B cell (primary cell): ENCODE measurements at regions not wholly inside any gene's neighbourhood (a gene's known extent, or its start where the extent isn't known, plus 50 kb on each side); places are given as distances from the start of the nearest gene placed in this dataset.

Experiments
- ATAC-seq: fragments of 200-7000 bp; cut with Tn5 transposase; one replicate; pipeline ENCODE4 v1.10.0; 2021; ENCODE audit warnings: low read depth, mild to moderate bottlenecking, moderate number of reproducible peaks, moderate library complexity
- CTCF ChIA-PET: fragments of 350-600 bp; sonication (Branson Sonifier 250); formaldehyde crosslinking; loops from one replicate; lab custom pipeline; 2021; ENCODE audit warnings: antibody characterized with exemption, inconsistent platforms; lab: Charles Lee
- POLR2A ChIA-PET: fragments of 350-600 bp; sonication (Branson Sonifier 250); formaldehyde crosslinking; loops from one replicate; lab custom pipeline; 2021; ENCODE audit warnings: antibody characterized with exemption; lab: Charles Lee
- DNase-seq: peaks from one replicate; pipeline ENCODE4 v3.0.0; 2013
- H2AFZ ChIP-seq: 2 replicates; pipeline ENCODE4 v1.6.1; 2012; ENCODE audit warnings: mild to moderate bottlenecking, low read depth, low read length; ENCODE audit not compliant: insufficient read depth, poor library complexity, severe bottlenecking
- H3K27ac ChIP-seq, 2 donors: 1 replicate in 1 of 2; 2 replicates in 1 of 2; pipeline ENCODE4 v1.5.1; 2012 to 2013; ENCODE audit warnings: low read length in 2 of 2, mild to moderate bottlenecking in 2 of 2, moderate library complexity in 1 of 2
- H3K27me3 ChIP-seq, 4 experiments: fragments of 200-600 bp in 1 of 4; sonication (generic) in 1 of 4; replicated peaks in 1 of 4; 1 replicate in 2 of 4; 2 replicates in 2 of 4; pipeline versions ENCODE4 v1.6.1 to v1.7.0; 2013 to 2016; ENCODE audit warnings: low read length in 3 of 4, mild to moderate bottlenecking in 2 of 4, mixed read lengths in 1 of 4, moderate library complexity in 1 of 4; ENCODE audit not compliant: insufficient read depth in 4 of 4, control insufficient read depth in 3 of 4; ENCODE audit errors: control extremely low read depth in 1 of 4
- H3K36me3 ChIP-seq, 2 experiments: replicated peaks in 1 of 2; 1 replicate in 1 of 2; 2 replicates in 1 of 2; pipeline versions ENCODE4 v1.6.1 to v1.7.1; 2013; ENCODE audit warnings: low read length in 1 of 2; ENCODE audit not compliant: insufficient read depth in 2 of 2, control insufficient read depth in 1 of 2; ENCODE audit errors: control extremely low read depth in 1 of 2, extremely low read depth in 1 of 2
- H3K4me1 ChIP-seq, 2 donors: fragments of 200-600 bp in 1 of 2; sonication (generic) in 1 of 2; 1 replicate in 1 of 2; 2 replicates in 1 of 2; pipeline versions ENCODE4 v1.5.1 to v1.6.1; 2013 to 2017; ENCODE audit warnings: low read length in 2 of 2; ENCODE audit not compliant: control insufficient read depth in 2 of 2, insufficient read depth in 2 of 2
- H3K4me2 ChIP-seq: replicated peaks from 2 replicates; pipeline ENCODE3; 2012; ENCODE audit warnings: mild to moderate bottlenecking, low read depth, low read length; ENCODE audit not compliant: poor library complexity, severe bottlenecking
- H3K4me3 ChIP-seq, 5 experiments: fragments of 200-600 bp in 1 of 5; sonication (generic) in 1 of 5; 1 replicate in 3 of 5; 2 replicates in 2 of 5; pipeline versions ENCODE4 v1.5.1 to v1.7.0; 2011 to 2016; ENCODE audit warnings: low read length in 4 of 5, mild to moderate bottlenecking in 4 of 5, low read depth in 2 of 5, control low read depth in 1 of 5, moderate library complexity in 1 of 5; ENCODE audit not compliant: insufficient read depth in 1 of 5; ENCODE audit errors: control extremely low read depth in 1 of 5, extremely low read depth in 1 of 5
- H3K79me2 ChIP-seq: fragments of 200-600 bp; sonication (generic); one replicate; pipeline ENCODE4 v1.6.0; 2016; ENCODE audit warnings: low read length; ENCODE audit not compliant: control insufficient read depth, insufficient read depth
- H3K9ac ChIP-seq: fragments of 200-600 bp; sonication (generic); 2 replicates; pipeline ENCODE4 v1.6.1; 2017; ENCODE audit warnings: mild to moderate bottlenecking, low read length, moderate library complexity
- H3K9me3 ChIP-seq, 3 donors: one replicate each; pipeline versions ENCODE4 v1.6.1 to v1.7.1; 2013; ENCODE audit warnings: low read length in 2 of 3; ENCODE audit not compliant: control insufficient read depth in 2 of 3, insufficient read depth in 1 of 3; ENCODE audit errors: control extremely low read depth in 1 of 3
- H4K20me1 ChIP-seq: 2 replicates; pipeline ENCODE4 v1.6.0; 2012; ENCODE audit warnings: mild to moderate bottlenecking, low read length; ENCODE audit not compliant: insufficient read depth, control insufficient read depth, poor library complexity, severe bottlenecking
- H3K27ac Mint-ChIP-seq: one replicate; pipeline ENCODE4 v1.8.0; 2021; ENCODE audit warnings: mixed read lengths
- H3K27me3 Mint-ChIP-seq: one replicate; pipeline ENCODE4 v1.8.0; 2021; ENCODE audit warnings: mixed read lengths
- H3K4me1 Mint-ChIP-seq: one replicate; pipeline ENCODE4 v1.8.0; 2021; ENCODE audit warnings: mixed read lengths
- H3K4me3 Mint-ChIP-seq: one replicate; pipeline ENCODE4 v1.8.0; 2021; ENCODE audit warnings: mixed read lengths
- H3K9me3 Mint-ChIP-seq: one replicate; pipeline ENCODE4 v1.8.0; 2022; ENCODE audit warnings: mixed read lengths; ENCODE audit not compliant: insufficient read depth
- EZH2 ChIP-seq: IDR thresholded peaks from 2 replicates; pipeline ENCODE4 v1.6.1; 2012; ENCODE audit warnings: borderline replicate concordance, low read depth, mild to moderate bottlenecking, moderate library complexity, low read length; ENCODE audit not compliant: insufficient read depth, poor library complexity, severe bottlenecking
- WGBS: methylation state at CpG from one replicate; pipeline ENCODE4 v1.1.5; 2013; ENCODE audit warnings: missing lambda C conversion rate; ENCODE audit not compliant: insufficient coverage; 5-methylcytosine and 5-hydroxymethylcytosine counted together
- intact Hi-C: fragments of 100-400 bp; cut with micrococcal nuclease; formaldehyde crosslinking; loops from one replicate; pipeline ENCODE4 v1.10.0; 2022
- TF ChIP-seq, protein P1 (sequence below): fragments of 200-600 bp; IDR thresholded peaks from one replicate; pipeline ENCODE4 v1.8.0; 2022; ENCODE audit warnings: antibody characterized with exemption, mild to moderate bottlenecking

GRCh38 chr13:90576067-90576466, 771.4 kb upstream of the MIR17HG start:
- intact Hi-C loops = no loop called here
- ATAC-seq (no peak), DNase-seq (no peak)
- no peak overlapping the region for H3K27ac ChIP-seq
- no peak overlapping the region for H3K4me2 ChIP-seq
- no peak overlapping the region for H3K9ac ChIP-seq
- Mint-ChIP-seq H3K4me3 (no peak overlapping the region), H3K27ac (no peak overlapping the region), H3K27me3 (no peaks in the 10 kb centered on the region), H3K9me3 (no peaks in the 10 kb centered on the region), H3K4me1 (no peaks in the 10 kb centered on the region)
- WGBS = 69% methylated on average over 5 of the region's 5 CpGs
- TF ChIP-seq EZH2 = no peak
- TF ChIP-seq, protein P1, sequence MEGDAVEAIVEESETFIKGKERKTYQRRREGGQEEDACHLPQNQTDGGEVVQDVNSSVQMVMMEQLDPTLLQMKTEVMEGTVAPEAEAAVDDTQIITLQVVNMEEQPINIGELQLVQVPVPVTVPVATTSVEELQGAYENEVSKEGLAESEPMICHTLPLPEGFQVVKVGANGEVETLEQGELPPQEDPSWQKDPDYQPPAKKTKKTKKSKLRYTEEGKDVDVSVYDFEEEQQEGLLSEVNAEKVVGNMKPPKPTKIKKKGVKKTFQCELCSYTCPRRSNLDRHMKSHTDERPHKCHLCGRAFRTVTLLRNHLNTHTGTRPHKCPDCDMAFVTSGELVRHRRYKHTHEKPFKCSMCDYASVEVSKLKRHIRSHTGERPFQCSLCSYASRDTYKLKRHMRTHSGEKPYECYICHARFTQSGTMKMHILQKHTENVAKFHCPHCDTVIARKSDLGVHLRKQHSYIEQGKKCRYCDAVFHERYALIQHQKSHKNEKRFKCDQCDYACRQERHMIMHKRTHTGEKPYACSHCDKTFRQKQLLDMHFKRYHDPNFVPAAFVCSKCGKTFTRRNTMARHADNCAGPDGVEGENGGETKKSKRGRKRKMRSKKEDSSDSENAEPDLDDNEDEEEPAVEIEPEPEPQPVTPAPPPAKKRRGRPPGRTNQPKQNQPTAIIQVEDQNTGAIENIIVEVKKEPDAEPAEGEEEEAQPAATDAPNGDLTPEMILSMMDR = no peak
- no peaks in the 10 kb centered on the region for H3K79me2 ChIP-seq
- no peaks in the 10 kb centered on the region for H3K27me3 ChIP-seq
- ChIA-PET POLR2A (no interaction called here), CTCF (no interaction called here)
- no peak overlapping the region for H3K4me3 ChIP-seq
- no peaks in the 10 kb centered on the region for H3K4me1 ChIP-seq
- no peaks in the 10 kb centered on the region for H4K20me1 ChIP-seq
- peaks cover 0 to 4% (median 0%) of the 10 kb centered on the region in 3 donors for H3K9me3 ChIP-seq
- H3K36me3 ChIP-seq = no peaks in the 10 kb centered on the region
- H2AFZ ChIP-seq = no peak overlapping the region

GRCh38 chr13:90577726-90578125, 769.8 kb upstream of the MIR17HG start:
- Histone ChIP-seq H2AFZ (no peak overlapping the region), H3K9me3 (peaks cover 0 to 4% (median 2%) of the 10 kb centered on the region in 3 donors), H4K20me1 (no peaks in the 10 kb centered on the region), H3K27ac (no peak overlapping the region), H3K4me1 (no peaks in the 10 kb centered on the region), H3K79me2 (no peaks in the 10 kb centered on the region), H3K36me3 (no peaks in the 10 kb centered on the region), H3K4me2 (no peak overlapping the region), H3K4me3 (no peak overlapping the region), H3K27me3 (no peaks in the 10 kb centered on the region), H3K9ac (no peak overlapping the region)
- TF ChIP-seq, protein P1 = no peak
- TF ChIP-seq EZH2 = no peak
- Mint-ChIP-seq H3K4me1 (no peaks in the 10 kb centered on the region), H3K9me3 (no peaks in the 10 kb centered on the region), H3K4me3 (no peak overlapping the region), H3K27ac (no peak overlapping the region), H3K27me3 (no peaks in the 10 kb centered on the region)
- ATAC-seq = no peak
- WGBS = no CpG with 5 or more reads among the region's 2 CpGs
- DNase-seq = no peak
- CTCF ChIA-PET = no interaction called here
- intact Hi-C loops = no loop called here
- POLR2A ChIA-PET = no interaction called here
